ENCODE measurements at regions not wholly inside any gene's neighbourhood (a gene's known extent, or its start where the extent isn't known, plus 50 kb on each side); places are given as distances from the start of the nearest gene placed in this dataset.

DNA sequence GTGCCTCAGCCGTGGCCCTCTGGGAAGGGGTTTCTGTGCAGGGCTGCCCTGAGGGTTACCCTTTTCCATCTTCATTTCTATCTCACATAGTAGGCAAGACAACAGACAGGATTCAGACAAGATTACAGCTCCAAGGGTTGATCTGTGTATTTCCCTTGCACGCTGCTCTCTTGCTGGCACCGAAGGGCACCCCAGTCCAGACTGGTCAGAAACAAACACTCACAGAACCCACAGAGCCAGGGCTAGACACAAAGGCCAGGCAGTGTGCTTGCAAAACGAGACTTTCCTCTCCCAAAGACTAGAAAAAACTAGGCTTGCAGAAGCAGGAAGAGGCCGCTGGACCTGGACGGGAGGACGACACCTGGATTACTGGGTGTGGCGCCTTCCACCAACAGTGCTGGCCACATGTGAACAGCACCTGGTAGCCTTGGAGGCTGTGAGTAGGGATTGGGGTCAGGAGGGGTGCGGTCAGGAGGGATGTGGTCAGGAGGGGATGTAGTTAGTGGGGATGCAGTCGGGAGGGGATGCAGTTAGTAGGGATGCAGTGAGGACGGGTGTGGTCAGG lies 96.8 kb downstream of the BDH1 start:
- TF ChIP-seq, protein P1, sequence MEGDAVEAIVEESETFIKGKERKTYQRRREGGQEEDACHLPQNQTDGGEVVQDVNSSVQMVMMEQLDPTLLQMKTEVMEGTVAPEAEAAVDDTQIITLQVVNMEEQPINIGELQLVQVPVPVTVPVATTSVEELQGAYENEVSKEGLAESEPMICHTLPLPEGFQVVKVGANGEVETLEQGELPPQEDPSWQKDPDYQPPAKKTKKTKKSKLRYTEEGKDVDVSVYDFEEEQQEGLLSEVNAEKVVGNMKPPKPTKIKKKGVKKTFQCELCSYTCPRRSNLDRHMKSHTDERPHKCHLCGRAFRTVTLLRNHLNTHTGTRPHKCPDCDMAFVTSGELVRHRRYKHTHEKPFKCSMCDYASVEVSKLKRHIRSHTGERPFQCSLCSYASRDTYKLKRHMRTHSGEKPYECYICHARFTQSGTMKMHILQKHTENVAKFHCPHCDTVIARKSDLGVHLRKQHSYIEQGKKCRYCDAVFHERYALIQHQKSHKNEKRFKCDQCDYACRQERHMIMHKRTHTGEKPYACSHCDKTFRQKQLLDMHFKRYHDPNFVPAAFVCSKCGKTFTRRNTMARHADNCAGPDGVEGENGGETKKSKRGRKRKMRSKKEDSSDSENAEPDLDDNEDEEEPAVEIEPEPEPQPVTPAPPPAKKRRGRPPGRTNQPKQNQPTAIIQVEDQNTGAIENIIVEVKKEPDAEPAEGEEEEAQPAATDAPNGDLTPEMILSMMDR (conservative IDR thresholded peaks at IDR 0.05; ENCODE audit: low read length) = no peak
- TF ChIP-seq EZH2phosphoT487 (IDR thresholded peaks at IDR 0.05; ENCODE audit: borderline replicate concordance, low read depth, low read length) = no peak
